Osteocyte (in vitro differentiated cells): ENCODE measurements at regions not wholly inside any gene's neighbourhood (a gene's known extent, or its start where the extent isn't known, plus 50 kb on each side); places are given as distances from the start of the nearest gene placed in this dataset.
A peak's percentile ranks its signal among the peaks of the same experiment; 100 is the strongest.

Source experiments
- DNase-seq: peaks from one replicate; pipeline ENCODE4 v3.0.0; 2021; ENCODE audit warnings: mixed read lengths; ENCODE audit not compliant: unreplicated experiment; ENCODE audit errors: extremely low spot score
- H3K27ac Mint-ChIP-seq: one replicate; pipeline ENCODE4 v1.8.0; 2021; ENCODE audit warnings: mild to moderate bottlenecking, mixed read lengths; ENCODE audit not compliant: unreplicated experiment
- H3K27me3 Mint-ChIP-seq: one replicate; pipeline ENCODE4 v1.8.0; 2021; ENCODE audit warnings: mixed read lengths; ENCODE audit not compliant: unreplicated experiment
- H3K36me3 Mint-ChIP-seq: one replicate; pipeline ENCODE4 v1.8.0; 2021; ENCODE audit warnings: mixed read lengths; ENCODE audit not compliant: unreplicated experiment
- H3K4me1 Mint-ChIP-seq: one replicate; pipeline ENCODE4 v1.8.0; 2021; ENCODE audit warnings: mixed read lengths; ENCODE audit not compliant: unreplicated experiment
- H3K4me3 Mint-ChIP-seq: one replicate; pipeline ENCODE4 v1.8.0; 2021; ENCODE audit warnings: mild to moderate bottlenecking, moderate library complexity, mixed read lengths; ENCODE audit not compliant: unreplicated experiment
- H3K9me3 Mint-ChIP-seq: one replicate; pipeline ENCODE4 v1.8.0; 2021; ENCODE audit warnings: mixed read lengths; ENCODE audit not compliant: unreplicated experiment
- TF ChIP-seq, protein P1 (sequence below): fragments of 200-600 bp; sonication (generic); IDR thresholded peaks from 2 replicates; pipeline ENCODE4 v1.5.0; 2021; ENCODE audit warnings: antibody characterized with exemption, mild to moderate bottlenecking, moderate library complexity

DNA sequence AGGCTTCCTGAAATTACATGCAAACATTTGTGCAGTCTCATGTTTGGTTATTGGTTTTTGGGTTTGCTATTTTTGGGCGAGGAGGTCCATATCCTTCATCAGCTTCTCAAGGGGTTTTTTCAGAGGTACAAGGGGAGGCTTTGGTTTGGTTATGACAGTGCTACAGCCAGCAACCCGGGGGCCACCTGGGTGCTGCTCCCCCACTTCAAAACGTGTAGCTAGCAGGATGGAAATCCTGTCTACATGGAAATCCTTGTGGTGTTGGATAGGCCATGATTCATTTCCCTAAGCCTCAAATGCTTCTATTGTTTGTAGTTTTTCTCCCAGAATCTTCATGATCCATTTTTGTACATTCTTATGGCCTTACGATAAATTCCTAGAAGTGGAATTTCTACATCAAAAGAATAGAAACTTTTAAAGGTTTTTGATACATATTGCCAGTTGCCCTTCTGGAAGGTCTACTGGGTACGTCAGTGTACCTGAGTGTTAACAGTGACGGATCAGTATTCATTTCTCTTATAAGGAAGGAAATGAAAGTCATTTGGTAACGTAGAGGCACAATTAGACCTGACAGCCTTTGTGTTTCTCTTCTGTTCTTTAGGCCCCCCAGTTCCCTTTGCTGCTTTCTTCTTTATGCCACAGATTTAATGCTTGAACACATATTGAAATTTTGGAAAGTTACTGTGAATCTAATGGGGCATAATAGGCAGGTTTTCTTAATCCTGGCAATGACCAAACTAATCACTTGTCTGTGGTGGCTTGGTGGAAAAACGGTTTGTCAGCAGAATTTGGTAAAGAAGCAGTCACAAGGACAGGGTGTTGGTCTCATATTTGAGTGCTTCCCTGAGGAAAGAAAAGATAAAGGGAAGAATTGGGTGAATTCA is 69.7 kb upstream of the ABL1 start:
- H3K4me3 Mint-ChIP-seq, result no peak overlapping the region
- H3K27ac Mint-ChIP-seq, result peak overlapping the region; percentile 31
- peaks cover 50% of the 10 kb centered on the region for H3K4me1 Mint-ChIP-seq
- no peaks in the 10 kb centered on the region for H3K27me3 Mint-ChIP-seq
- DNase-seq, result no peak
- H3K36me3 Mint-ChIP-seq, result no peaks in the 10 kb centered on the region
- H3K9me3 Mint-ChIP-seq, result no peaks in the 10 kb centered on the region
- TF ChIP-seq, protein P1, sequence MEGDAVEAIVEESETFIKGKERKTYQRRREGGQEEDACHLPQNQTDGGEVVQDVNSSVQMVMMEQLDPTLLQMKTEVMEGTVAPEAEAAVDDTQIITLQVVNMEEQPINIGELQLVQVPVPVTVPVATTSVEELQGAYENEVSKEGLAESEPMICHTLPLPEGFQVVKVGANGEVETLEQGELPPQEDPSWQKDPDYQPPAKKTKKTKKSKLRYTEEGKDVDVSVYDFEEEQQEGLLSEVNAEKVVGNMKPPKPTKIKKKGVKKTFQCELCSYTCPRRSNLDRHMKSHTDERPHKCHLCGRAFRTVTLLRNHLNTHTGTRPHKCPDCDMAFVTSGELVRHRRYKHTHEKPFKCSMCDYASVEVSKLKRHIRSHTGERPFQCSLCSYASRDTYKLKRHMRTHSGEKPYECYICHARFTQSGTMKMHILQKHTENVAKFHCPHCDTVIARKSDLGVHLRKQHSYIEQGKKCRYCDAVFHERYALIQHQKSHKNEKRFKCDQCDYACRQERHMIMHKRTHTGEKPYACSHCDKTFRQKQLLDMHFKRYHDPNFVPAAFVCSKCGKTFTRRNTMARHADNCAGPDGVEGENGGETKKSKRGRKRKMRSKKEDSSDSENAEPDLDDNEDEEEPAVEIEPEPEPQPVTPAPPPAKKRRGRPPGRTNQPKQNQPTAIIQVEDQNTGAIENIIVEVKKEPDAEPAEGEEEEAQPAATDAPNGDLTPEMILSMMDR, result no peak

DNA sequence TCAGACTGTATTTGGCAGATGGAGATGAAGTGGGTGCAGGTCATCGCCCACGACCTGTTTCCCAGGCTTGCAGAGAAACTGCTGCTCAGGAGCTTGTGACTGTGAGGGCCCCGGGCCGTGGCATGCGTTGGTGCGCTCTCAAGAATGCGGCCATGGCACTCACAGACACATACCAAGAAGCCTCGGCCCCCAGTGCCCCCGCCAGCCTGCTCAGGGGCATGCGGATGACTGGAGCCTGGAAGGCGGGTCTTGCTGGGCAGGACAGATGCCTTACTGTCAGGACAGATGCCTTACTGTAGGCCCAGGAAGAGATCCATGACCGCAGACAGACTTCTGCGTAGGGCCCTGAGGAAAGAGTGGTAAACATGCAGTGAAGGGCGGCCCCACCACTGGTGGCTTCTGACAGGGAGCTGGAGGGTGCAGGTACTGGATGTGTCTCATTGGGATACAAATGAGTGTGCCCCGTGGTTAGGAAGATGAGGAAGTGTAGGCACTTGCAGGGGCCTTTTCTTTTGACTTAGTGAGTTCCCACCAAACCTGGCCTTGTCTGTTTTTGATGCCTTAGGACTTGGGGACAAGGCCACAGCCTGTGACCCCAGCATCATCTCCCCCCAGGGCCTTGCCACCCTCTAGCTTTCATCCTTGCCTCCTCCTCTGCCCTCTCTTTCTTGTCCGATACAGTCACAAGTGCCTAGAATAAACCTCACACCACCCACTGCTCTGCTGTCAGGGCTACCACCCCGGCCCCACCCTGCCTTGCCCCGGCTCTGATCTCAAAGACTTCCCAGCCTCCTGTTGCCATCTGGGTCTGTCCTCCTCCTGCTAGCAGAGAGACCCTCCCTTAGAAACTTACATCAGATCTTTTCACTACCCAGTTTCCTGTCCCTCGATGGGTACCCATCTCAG is 68.8 kb upstream of the ABL1 start:
- peaks cover 50% of the 10 kb centered on the region for H3K4me1 Mint-ChIP-seq

DNA sequence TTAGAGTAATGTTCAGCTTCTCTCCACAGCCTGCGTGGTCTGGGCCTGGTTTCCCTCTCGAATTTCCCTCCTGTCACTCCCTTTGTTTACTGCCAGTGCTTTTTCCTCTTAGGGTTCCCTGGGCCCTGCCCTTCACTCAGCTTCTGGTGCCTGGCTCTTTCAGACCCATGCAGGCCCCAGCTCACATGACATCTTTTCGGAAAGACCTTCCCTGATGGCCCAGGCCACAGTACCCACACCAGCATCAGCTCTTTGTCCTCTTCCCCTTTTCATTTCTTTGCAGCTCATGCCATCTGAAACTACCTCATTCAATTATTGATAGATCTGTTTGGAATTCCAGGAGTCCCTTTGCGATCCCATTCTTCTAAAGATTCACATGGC is 68.1 kb upstream of the ABL1 start:
- Mint-ChIP-seq H3K9me3 (no peaks in the 10 kb centered on the region), H3K4me1 (peaks cover 47% of the 10 kb centered on the region), H3K4me3 (no peak overlapping the region), H3K27ac (peak overlapping the region; percentile 42), H3K36me3 (no peaks in the 10 kb centered on the region), H3K27me3 (no peaks in the 10 kb centered on the region)
- no peak for DNase-seq
- TF ChIP-seq, protein P1, result no peak

More for the DNA sequence above, 68.8 kb upstream of the ABL1 start:
- TF ChIP-seq, protein P1, result no peak
- no peak for DNase-seq
- Mint-ChIP-seq H3K36me3 (no peaks in the 10 kb centered on the region), H3K27ac (peak overlapping the region; percentile 42), H3K27me3 (no peaks in the 10 kb centered on the region), H3K4me3 (no peak overlapping the region), H3K9me3 (no peaks in the 10 kb centered on the region)

DNA sequence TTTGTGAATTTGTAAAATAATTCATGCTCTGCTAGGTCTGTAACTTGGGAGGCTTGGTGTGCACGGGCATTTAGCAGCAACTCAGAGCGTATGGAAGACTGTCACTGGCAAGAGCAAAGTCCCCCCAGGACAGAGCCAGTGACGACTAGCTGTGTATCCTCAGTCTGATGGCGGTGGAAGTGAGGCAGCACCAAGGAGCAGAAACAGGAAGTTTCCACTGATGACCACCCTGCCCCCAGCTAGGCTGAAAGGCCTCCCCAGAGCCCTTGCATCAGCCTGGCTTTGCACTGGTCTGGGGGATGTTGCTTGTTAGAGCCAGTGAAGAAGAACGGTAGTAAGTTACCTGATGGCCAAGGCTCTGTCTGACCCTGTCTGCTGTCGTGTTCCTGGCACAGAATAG is 66.8 kb upstream of the ABL1 start:
- no peaks in the 10 kb centered on the region for H3K9me3 Mint-ChIP-seq
- no peak for DNase-seq
- H3K4me1 Mint-ChIP-seq, result peaks cover 45% of the 10 kb centered on the region
- TF ChIP-seq, protein P1, result no peak
- peak overlapping the region; percentile 24 for H3K27ac Mint-ChIP-seq
- H3K36me3 Mint-ChIP-seq, result no peaks in the 10 kb centered on the region
- no peak overlapping the region for H3K4me3 Mint-ChIP-seq
- H3K27me3 Mint-ChIP-seq, result no peaks in the 10 kb centered on the region
